Right lobe of liver (tissue), 6 donors: ENCODE measurements at regions not wholly inside any gene's neighbourhood (a gene's known extent, or its start where the extent isn't known, plus 50 kb on each side); places are given as distances from the start of the nearest gene placed in this dataset.

Source experiments
- ATAC-seq, 4 donors: fragments of 200-7000 bp; cut with Tn5 transposase; one replicate each; pipeline ENCODE4 v1.9.1; 2020; ENCODE audit warnings: mild to moderate bottlenecking in 4 of 4, moderate library complexity in 4 of 4
- DNase-seq, 3 donors: peaks; one replicate each; pipeline ENCODE4 v3.0.0-alpha.2; 2020
- H3K27ac ChIP-seq, 3 donors: fragments of 200-600 bp; one replicate each; pipeline ENCODE4 v1.8.0; 2022
- H3K27me3 ChIP-seq, 2 donors: fragments of 200-600 bp; one replicate each; pipeline ENCODE4 v1.8.0; 2022
- H3K36me3 ChIP-seq, 4 donors: fragments of 200-600 bp; sonication (generic) in 1 of 4; one replicate each; pipeline versions ENCODE4 v1.5.1 to v1.8.0; 2017 to 2022; ENCODE audit warnings: control low read depth in 1 of 4
- H3K4me1 ChIP-seq, 4 donors: fragments of 200-600 bp; sonication (generic) in 1 of 4; one replicate each; pipeline versions ENCODE4 v1.5.1 to v1.8.0; 2017 to 2022; ENCODE audit warnings: control low read depth in 1 of 4
- H3K4me3 ChIP-seq, 3 donors: fragments of 200-600 bp; one replicate each; pipeline ENCODE4 v1.8.0; 2022
- H3K9me3 ChIP-seq, 4 donors: fragments of 200-600 bp; sonication (generic) in 1 of 4; one replicate each; pipeline versions ENCODE4 v1.5.1 to v1.8.0; 2017 to 2022; ENCODE audit warnings: control low read depth in 1 of 4
- CTCF ChIP-seq, 4 donors: fragments of 200-600 bp in 3 of 4; fragments of 450-650 bp in 1 of 4; IDR thresholded peaks; one replicate each; pipeline versions ENCODE4 v1.5.1 to v1.8.0; 2016 to 2022; ENCODE audit warnings: antibody characterized with exemption in 4 of 4, mild to moderate bottlenecking in 2 of 4
- POLR2A ChIP-seq: fragments of 450-650 bp; IDR thresholded peaks from one replicate; pipeline ENCODE4 v1.6.1; 2017; ENCODE audit warnings: antibody characterized with exemption, mild to moderate bottlenecking
- WGBS: methylation state at CpG from one replicate; pipeline ENCODE4 v1.1.6; 2018; ENCODE audit warnings: low coverage, low lambda C conversion rate; ENCODE audit not compliant: insufficient coverage; ENCODE audit errors: missing lambda C conversion rate; 5-methylcytosine and 5-hydroxymethylcytosine counted together
- intact Hi-C, 2 donors: fragments of 100-400 bp; cut with DNase I; formaldehyde crosslinking; loops; one replicate each; pipeline versions ENCODE4 v1.11.2 to v1.14.1; 2022
- donor health status: DM: no; HTN: yes; CAD: no.
- donor health status: DM: no; HTN: no; CAD: no.
- donor health status: DM: no; HTN: no; CAD: no.
- donor health status: DM: no; HTN: yes; CAD: no.
- donor health status: DM: no; HTN: yes; CAD: no.

GRCh38 chr2:118721817-118722551, 125.5 kb downstream of the EN1 start:
- intact Hi-C loops = no loop called here
- H3K27ac ChIP-seq = no peak overlapping the region
- ATAC-seq (no peak), DNase-seq (no peak)
- no peaks in the 10 kb centered on the region for H3K4me1 ChIP-seq
- no peaks in the 10 kb centered on the region for H3K27me3 ChIP-seq
- H3K4me3 ChIP-seq = no peak overlapping the region
- no peak for TF ChIP-seq POLR2A
- no peak for TF ChIP-seq CTCF (IDR thresholded peaks at IDR 0.05)
- no peaks in the 10 kb centered on the region for H3K36me3 ChIP-seq
- no peaks in the 10 kb centered on the region for H3K9me3 ChIP-seq
- WGBS = 70% methylated on average over 10 of the region's 11 CpGs

- Histone ChIP-seq H3K9me3 (no peaks in the 10 kb centered on the region), H3K4me1 (no peaks in the 10 kb centered on the region), H3K4me3 (no peak overlapping the region), H3K36me3 (no peaks in the 10 kb centered on the region), H3K27ac (no peak overlapping the region), H3K27me3 (no peaks in the 10 kb centered on the region)
- WGBS = 66% methylated on average over 4 of the region's 4 CpGs
- no peak for ATAC-seq
- TF ChIP-seq CTCF (IDR thresholded peaks at IDR 0.05) (no peak), POLR2A (no peak)
- DNase-seq = no peak
- intact Hi-C loops = no loop called here
These were observed 126.6 kb downstream of the EN1 start for GRCh38 chr2:118720866-118721265.

- Histone ChIP-seq H3K9me3 (no peaks in the 10 kb centered on the region), H3K27me3 (no peaks in the 10 kb centered on the region), H3K4me3 (no peak overlapping the region), H3K36me3 (no peaks in the 10 kb centered on the region), H3K27ac (no peak overlapping the region), H3K4me1 (no peaks in the 10 kb centered on the region)
- DNase-seq (no peak), ATAC-seq (no peak)
- TF ChIP-seq POLR2A = no peak
- TF ChIP-seq CTCF (IDR thresholded peaks at IDR 0.05) = no peak
- intact Hi-C loops = no loop called here
These were observed 128.5 kb downstream of the EN1 start for GRCh38 chr2:118718921-118719320.

DNA sequence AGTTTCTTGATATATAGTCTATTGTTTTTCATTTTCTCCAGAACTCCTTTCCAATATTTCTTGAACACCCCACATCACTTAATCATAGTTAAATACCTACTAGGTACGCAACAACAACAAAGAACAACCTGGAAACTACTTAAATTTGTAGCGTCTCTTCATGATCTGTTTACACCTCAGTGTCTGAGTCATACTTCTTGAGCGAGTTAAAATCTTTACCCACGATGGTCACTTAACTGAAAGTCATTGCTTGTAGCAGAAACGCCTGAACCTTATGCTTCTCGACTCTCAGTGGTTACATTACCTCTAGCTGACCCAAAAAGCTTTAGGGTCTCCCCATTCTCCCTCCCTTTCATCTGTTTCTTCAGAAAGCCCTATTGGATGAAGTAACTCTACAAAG, 131.3 kb downstream of the EN1 start:
- intact Hi-C loops = no loop called here
- Histone ChIP-seq H3K27me3 (no peaks in the 10 kb centered on the region), H3K36me3 (no peaks in the 10 kb centered on the region), H3K9me3 (no peaks in the 10 kb centered on the region), H3K4me3 (no peak overlapping the region), H3K4me1 (no peaks in the 10 kb centered on the region), H3K27ac (no peak overlapping the region)
- ATAC-seq = no peak
- no peak for DNase-seq
- WGBS = 63% methylated on average over 6 of the region's 6 CpGs
- TF ChIP-seq CTCF (IDR thresholded peaks at IDR 0.05) = no peak
- no peak for TF ChIP-seq POLR2A

DNA sequence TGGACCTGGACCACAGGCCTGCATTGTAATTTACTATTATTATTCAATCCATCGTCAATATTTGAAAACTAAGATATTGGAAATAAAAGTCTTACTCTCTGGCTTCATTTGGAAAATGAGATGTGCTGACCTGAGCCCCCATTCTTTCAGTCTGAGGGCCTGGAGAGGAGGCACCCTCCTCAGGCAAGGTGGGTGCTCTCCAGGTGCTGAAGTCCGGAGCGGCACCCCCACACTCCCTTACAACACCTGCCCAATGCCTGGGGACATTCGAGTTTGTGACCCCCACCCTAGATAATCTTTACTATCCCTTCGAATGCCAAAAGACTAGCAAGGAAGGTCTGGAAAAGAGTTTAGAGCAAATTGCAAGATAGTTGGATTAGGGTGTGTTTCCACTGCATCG, 133.3 kb downstream of the EN1 start:
- Histone ChIP-seq H3K4me3 (no peak overlapping the region), H3K27ac (no peak overlapping the region), H3K9me3 (no peaks in the 10 kb centered on the region), H3K4me1 (no peaks in the 10 kb centered on the region), H3K27me3 (no peaks in the 10 kb centered on the region), H3K36me3 (no peaks in the 10 kb centered on the region)
- no peak for TF ChIP-seq POLR2A
- TF ChIP-seq CTCF (IDR thresholded peaks at IDR 0.05) = no peak
- DNase-seq (no peak), ATAC-seq (no peak)
- intact Hi-C loops = no loop called here
- 58% methylated on average over 6 of the region's 6 CpGs for WGBS
